Activated gamma-delta T cell treated with anti-CD3 and anti-CD28 coated beads, Interleukin-2, amount 50 U/mL, for 16 hours (primary cell): ENCODE measurements at regions not wholly inside any gene's neighbourhood (a gene's known extent, or its start where the extent isn't known, plus 50 kb on each side); places are given as distances from the start of the nearest gene placed in this dataset.

ENCODE experiments used
- DNase-seq: peaks from one replicate; pipeline ENCODE4 v3.0.0-alpha.2; 2020; ENCODE audit warnings: low read depth

- DNase-seq: no peak
Measured at GRCh38 chr4:184528051-184528450, 53.7 kb upstream of the IRF2 start.

GRCh38 chr4:184526228-184526627, 51.9 kb upstream of the IRF2 start:
- DNase-seq: no peak
